Neuronal stem cell (in vitro differentiated cells): ENCODE measurements at regions not wholly inside any gene's neighbourhood (a gene's known extent, or its start where the extent isn't known, plus 50 kb on each side); places are given as distances from the start of the nearest gene placed in this dataset.

Source experiments
- DNase-seq: peaks from one replicate; pipeline ENCODE4 v3.0.0-alpha.2; 2013; ENCODE audit warnings: low spot score
- H2AFZ ChIP-seq: one replicate; pipeline ENCODE4 v1.6.1; 2013; ENCODE audit warnings: mild to moderate bottlenecking, low read length, inconsistent platforms
- H2AK5ac ChIP-seq: 2 replicates; pipeline ENCODE4 v1.6.1; 2013; ENCODE audit warnings: low read depth, mild to moderate bottlenecking, inconsistent platforms, low read length, moderate library complexity, mixed read lengths
- H2BK120ac ChIP-seq: 2 replicates; pipeline ENCODE4 v1.6.1; 2013; ENCODE audit warnings: low read depth, mild to moderate bottlenecking, inconsistent platforms, low read length, moderate library complexity, mixed read lengths
- H2BK12ac ChIP-seq: one replicate; pipeline ENCODE4 v1.6.1; 2013; ENCODE audit warnings: low read length, inconsistent platforms
- H2BK15ac ChIP-seq: 2 replicates; pipeline ENCODE4 v1.6.1; 2013; ENCODE audit warnings: mild to moderate bottlenecking, low read length, inconsistent platforms, mixed read lengths
- H2BK5ac ChIP-seq: one replicate; pipeline ENCODE4 v1.6.1; 2013; ENCODE audit warnings: inconsistent platforms, mild to moderate bottlenecking, low read length, moderate library complexity
- H3K14ac ChIP-seq: one replicate; pipeline ENCODE4 v1.6.1; 2013; ENCODE audit warnings: low read length, inconsistent platforms
- H3K18ac ChIP-seq: 2 replicates; pipeline ENCODE4 v1.6.1; 2013; ENCODE audit warnings: low read length, inconsistent platforms
- H3K23ac ChIP-seq: 2 replicates; pipeline ENCODE4 v1.6.1; 2013; ENCODE audit warnings: low read depth, mild to moderate bottlenecking, mixed read lengths, low read length, inconsistent platforms; ENCODE audit not compliant: poor library complexity
- H3K27ac ChIP-seq: replicated peaks from 3 replicates; pipeline ENCODE4 v1.5.1; 2013; ENCODE audit warnings: low read length, inconsistent platforms
- H3K27me3 ChIP-seq, 3 experiments: 2 replicates each; pipeline ENCODE4 v1.6.1; 2013; ENCODE audit warnings: low read length in 3 of 3, mild to moderate bottlenecking in 2 of 3, inconsistent platforms in 1 of 3, low read depth in 1 of 3, mixed read lengths in 1 of 3, moderate library complexity in 1 of 3; ENCODE audit not compliant: control insufficient read depth in 3 of 3, insufficient read depth in 3 of 3
- H3K36me3 ChIP-seq, 2 donors: replicated peaks in 1 of 2; 2 replicates each; pipeline ENCODE4 v1.6.1; 2013; ENCODE audit warnings: low read length in 2 of 2; ENCODE audit not compliant: control insufficient read depth in 2 of 2, insufficient read depth in 2 of 2
- H3K4ac ChIP-seq: 2 replicates; pipeline ENCODE4 v1.6.1; 2013; ENCODE audit warnings: inconsistent platforms, mild to moderate bottlenecking, low read length, moderate library complexity
- H3K4me1 ChIP-seq, 2 donors: 1 replicate in 1 of 2; 2 replicates in 1 of 2; pipeline ENCODE4 v1.6.1; 2013; ENCODE audit warnings: low read length in 2 of 2, low read depth in 1 of 2; ENCODE audit not compliant: control insufficient read depth in 2 of 2, insufficient read depth in 1 of 2
- H3K4me2 ChIP-seq: one replicate; pipeline ENCODE4 v1.6.1; 2013; ENCODE audit warnings: mild to moderate bottlenecking, low read length, inconsistent platforms; ENCODE audit not compliant: insufficient read depth, poor library complexity, severe bottlenecking
- H3K4me3 ChIP-seq, 2 donors: 2 replicates each; pipeline ENCODE4 v1.5.1; 2013; ENCODE audit warnings: low read length in 2 of 2, mild to moderate bottlenecking in 2 of 2, inconsistent platforms in 1 of 2, moderate library complexity in 1 of 2
- H3K79me1 ChIP-seq: one replicate; pipeline ENCODE4 v1.6.1; 2013; ENCODE audit warnings: low read depth, mild to moderate bottlenecking, inconsistent platforms, low read length, moderate library complexity
- H3K9ac ChIP-seq: one replicate; pipeline ENCODE4 v1.6.1; 2013; ENCODE audit warnings: mild to moderate bottlenecking, low read depth, low read length, inconsistent platforms; ENCODE audit not compliant: poor library complexity
- H3K9me3 ChIP-seq, 2 donors: replicated peaks in 1 of 2; 2 replicates each; pipeline versions ENCODE3 to v1.6.1; 2013; ENCODE audit warnings: low read length in 2 of 2, mild to moderate bottlenecking in 2 of 2, inconsistent platforms in 1 of 2, low read depth in 1 of 2, mixed read lengths in 1 of 2, moderate library complexity in 1 of 2; ENCODE audit not compliant: control insufficient read depth in 2 of 2, insufficient read depth in 1 of 2
- H4K8ac ChIP-seq: one replicate; pipeline ENCODE4 v1.6.1; 2013; ENCODE audit warnings: low read depth, mild to moderate bottlenecking, inconsistent platforms, low read length, moderate library complexity
- H4K91ac ChIP-seq: one replicate; pipeline ENCODE4 v1.6.1; 2013; ENCODE audit warnings: low read length, low read depth, mild to moderate bottlenecking, inconsistent platforms; ENCODE audit not compliant: poor library complexity
- WGBS, 2 donors: extraction: QIAGEN DNeasy Blood & Tissue Kit; methylation state at CpG; one replicate each; pipeline ENCODE4 v1.1.7; 2013; ENCODE audit warnings: missing lambda C conversion rate in 2 of 2, mixed read lengths in 1 of 2; ENCODE audit not compliant: insufficient read length in 2 of 2, insufficient replicate concordance in 1 of 2; ENCODE audit errors: extremely low coverage in 2 of 2; 5-methylcytosine and 5-hydroxymethylcytosine counted together

GRCh38 chr9:115411516-115411915 lies 293.6 kb upstream of the TNC start:
- no peak overlapping the region for H3K9ac ChIP-seq
- H4K8ac ChIP-seq: no peak overlapping the region
- no peak for DNase-seq
- H3K79me1 ChIP-seq: no peaks in the 10 kb centered on the region
- no peak overlapping the region for H2BK15ac ChIP-seq
- no peaks in the 10 kb centered on the region for H3K4me1 ChIP-seq
- H3K4me2 ChIP-seq: no peak overlapping the region
- H3K27me3 ChIP-seq: no peaks in the 10 kb centered on the region
- no peak overlapping the region for H2AFZ ChIP-seq
- no peak overlapping the region for H3K14ac ChIP-seq
- no peak overlapping the region for H3K4me3 ChIP-seq
- H2AK5ac ChIP-seq: no peak overlapping the region
- H2BK12ac ChIP-seq: no peak overlapping the region
- no CpG with 5 or more reads among the region's 1 CpG for WGBS, 2 donors
- H4K91ac ChIP-seq: no peak overlapping the region
- H3K18ac ChIP-seq: no peak overlapping the region
- peaks cover 0 to 2% of the 10 kb centered on the region in 2 donors for H3K9me3 ChIP-seq
- H2BK120ac ChIP-seq: no peak overlapping the region
- H3K36me3 ChIP-seq: no peaks in the 10 kb centered on the region
- no peak overlapping the region for H3K23ac ChIP-seq
- no peak overlapping the region for H3K27ac ChIP-seq
- no peak overlapping the region for H3K4ac ChIP-seq
- H2BK5ac ChIP-seq: no peak overlapping the region

- no peak overlapping the region for H3K23ac ChIP-seq
- H3K14ac ChIP-seq: no peak overlapping the region
- H3K9me3 ChIP-seq: peaks cover 0 to 2% of the 10 kb centered on the region in 2 donors
- no CpG with 5 or more reads among the region's 2 CpGs for WGBS, 2 donors
- H3K36me3 ChIP-seq: no peaks in the 10 kb centered on the region
- no peak overlapping the region for H3K4me2 ChIP-seq
- no peak overlapping the region for H2BK5ac ChIP-seq
- H2AFZ ChIP-seq: no peak overlapping the region
- no peak overlapping the region for H4K8ac ChIP-seq
- no peak overlapping the region for H2BK12ac ChIP-seq
- H3K79me1 ChIP-seq: no peaks in the 10 kb centered on the region
- no peaks in the 10 kb centered on the region for H3K27me3 ChIP-seq
- no peak overlapping the region for H4K91ac ChIP-seq
- no peak overlapping the region for H3K27ac ChIP-seq
- H2BK120ac ChIP-seq: no peak overlapping the region
- DNase-seq: no peak
- H3K4ac ChIP-seq: no peak overlapping the region
- H3K18ac ChIP-seq: no peak overlapping the region
- no peak overlapping the region for H3K9ac ChIP-seq
- no peak overlapping the region for H2AK5ac ChIP-seq
- H3K4me1 ChIP-seq: no peaks in the 10 kb centered on the region
- no peak overlapping the region for H2BK15ac ChIP-seq
- no peak overlapping the region for H3K4me3 ChIP-seq
Observed at GRCh38 chr9:115411993-115412452, 294.1 kb upstream of the TNC start.

- Histone ChIP-seq H3K14ac (no peak overlapping the region), H2BK120ac (no peak overlapping the region), H4K8ac (no peak overlapping the region), H3K18ac (no peak overlapping the region), H2BK12ac (no peak overlapping the region), H3K9me3 (peaks cover 0 to 2% of the 10 kb centered on the region in 2 donors), H2BK5ac (no peak overlapping the region), H3K79me1 (no peaks in the 10 kb centered on the region), H3K23ac (no peak overlapping the region), H2AK5ac (no peak overlapping the region), H3K9ac (no peak overlapping the region), H2BK15ac (no peak overlapping the region), H3K27me3 (no peaks in the 10 kb centered on the region), H2AFZ (no peak overlapping the region), H3K4ac (no peak overlapping the region), H3K4me2 (no peak overlapping the region), H4K91ac (no peak overlapping the region), H3K27ac (no peak overlapping the region), H3K4me3 (no peak overlapping the region), H3K4me1 (no peaks in the 10 kb centered on the region), H3K36me3 (no peaks in the 10 kb centered on the region)
- no peak for DNase-seq
Observed at GRCh38 chr9:115412656-115413055, 294.7 kb upstream of the TNC start.

- no peak overlapping the region for H4K8ac ChIP-seq
- peaks cover 0 to 2% of the 10 kb centered on the region in 2 donors for H3K9me3 ChIP-seq
- H3K4me2 ChIP-seq: no peak overlapping the region
- H3K27ac ChIP-seq: no peak overlapping the region
- H3K9ac ChIP-seq: no peak overlapping the region
- H3K4ac ChIP-seq: no peak overlapping the region
- no peak overlapping the region for H2BK120ac ChIP-seq
- no peak for DNase-seq
- H2BK5ac ChIP-seq: no peak overlapping the region
- H4K91ac ChIP-seq: no peak overlapping the region
- H3K79me1 ChIP-seq: no peaks in the 10 kb centered on the region
- H2BK12ac ChIP-seq: no peak overlapping the region
- H2BK15ac ChIP-seq: no peak overlapping the region
- H2AK5ac ChIP-seq: no peak overlapping the region
- no peak overlapping the region for H3K14ac ChIP-seq
- H3K18ac ChIP-seq: no peak overlapping the region
- no peaks in the 10 kb centered on the region for H3K27me3 ChIP-seq
- no peaks in the 10 kb centered on the region for H3K4me1 ChIP-seq
- no peak overlapping the region for H3K4me3 ChIP-seq
- no peaks in the 10 kb centered on the region for H3K36me3 ChIP-seq
- H2AFZ ChIP-seq: no peak overlapping the region
- no peak overlapping the region for H3K23ac ChIP-seq
Observed at GRCh38 chr9:115413304-115413703, 295.3 kb upstream of the TNC start.
